Upper lobe of left lung (tissue), 6 donors: ENCODE measurements at regions not wholly inside any gene's neighbourhood (a gene's known extent, or its start where the extent isn't known, plus 50 kb on each side); places are given as distances from the start of the nearest gene placed in this dataset.
"Not testable (repeated sequence)": the region's sequence is repeated elsewhere in the genome, so short reads cannot be mapped to it uniquely, and the experiment has no call there.

Source experiments
- ATAC-seq, 2 donors: fragments of 200-7000 bp; cut with Tn5 transposase; one replicate each; pipeline ENCODE4 v1.9.1; 2022; ENCODE audit warnings: mild to moderate bottlenecking in 2 of 2, moderate library complexity in 2 of 2; ENCODE audit not compliant: low FRiP score in 2 of 2
- DNase-seq, 2 donors: peaks; one replicate each; pipeline ENCODE4 v3.0.0-alpha.2; 2019 to 2020
- H3K27ac ChIP-seq, 4 donors: fragments of 200-600 bp; sonication (generic); one replicate each; pipeline ENCODE4 v1.5.1; 2016 to 2019
- H3K27me3 ChIP-seq, 4 donors: fragments of 200-600 bp; sonication (generic); one replicate each; pipeline ENCODE4 v1.5.1; 2017 to 2019
- H3K36me3 ChIP-seq, 4 donors: fragments of 200-600 bp; sonication (generic); one replicate each; pipeline ENCODE4 v1.5.1; 2016 to 2019
- H3K4me1 ChIP-seq, 4 donors: fragments of 200-600 bp; sonication (generic); one replicate each; pipeline ENCODE4 v1.5.1; 2018 to 2019
- H3K4me3 ChIP-seq, 4 donors: fragments of 200-600 bp; sonication (generic); one replicate each; pipeline ENCODE4 v1.5.1; 2017 to 2019; ENCODE audit warnings: mild to moderate bottlenecking in 2 of 4, moderate library complexity in 1 of 4
- H3K9me3 ChIP-seq, 4 donors: fragments of 200-600 bp; sonication (generic); one replicate each; pipeline ENCODE4 v1.5.1; 2018 to 2019
- EP300 ChIP-seq, 4 donors: sonication (generic); formaldehyde crosslinking; IDR thresholded peaks; one replicate each; pipeline ENCODE4 v1.5.1; 2017; ENCODE audit warnings: antibody characterized with exemption in 4 of 4, control low read depth in 2 of 4
- POLR2A ChIP-seq, 4 donors: fragments of 450-650 bp; IDR thresholded peaks; one replicate each; pipeline ENCODE4 v1.5.1; 2016 to 2017; ENCODE audit warnings: antibody characterized with exemption in 4 of 4, mild to moderate bottlenecking in 2 of 4
- POLR2AphosphoS5 ChIP-seq, 2 donors: sonication (generic); formaldehyde crosslinking; IDR thresholded peaks; one replicate each; pipeline ENCODE4 v1.5.1; 2017; ENCODE audit warnings: antibody characterized with exemption in 2 of 2
- WGBS, 2 donors: methylation state at CpG; one replicate each; pipeline ENCODE4 v1.1.5; 2017 to 2018; 5-methylcytosine and 5-hydroxymethylcytosine counted together
- TF ChIP-seq, protein P1 (sequence below), 6 experiments: fragments of 450-650 bp in 4 of 6; fragments of 200-600 bp in 2 of 6; sonication (generic) in 2 of 6; IDR thresholded peaks; one replicate each; pipeline ENCODE4 v1.5.1; 2016 to 2019; ENCODE audit warnings: antibody characterized with exemption in 6 of 6
- donor health status: DM: no; HTN: no; CAD: no; lungs with moderate emphysema.
- donor health status: DM: no; HTN: yes; CAD: no; lungs with severe emphysema.

GRCh38 chrX:44785652-44786051, 58.2 kb upstream of the DUSP21 start:
- DNase-seq (no peak), ATAC-seq (no peak)
- H3K9me3 ChIP-seq: no peaks in the 10 kb centered on the region
- H3K27ac ChIP-seq: no peak overlapping the region
- no peak overlapping the region for H3K4me3 ChIP-seq
- WGBS, 2 donors: 81 to 98% methylated on average over 5 of the region's 5 CpGs
- no peak for TF ChIP-seq POLR2A (IDR thresholded peaks at IDR 0.05)
- H3K4me1 ChIP-seq: no peaks in the 10 kb centered on the region
- H3K36me3 ChIP-seq: no peaks in the 10 kb centered on the region
- no peaks in the 10 kb centered on the region for H3K27me3 ChIP-seq

GRCh38 chrX:44784241-44784640, 59.6 kb upstream of the DUSP21 start:
- no peak overlapping the region for H3K4me3 ChIP-seq
- no peak overlapping the region for H3K27ac ChIP-seq
- TF ChIP-seq, protein P1, sequence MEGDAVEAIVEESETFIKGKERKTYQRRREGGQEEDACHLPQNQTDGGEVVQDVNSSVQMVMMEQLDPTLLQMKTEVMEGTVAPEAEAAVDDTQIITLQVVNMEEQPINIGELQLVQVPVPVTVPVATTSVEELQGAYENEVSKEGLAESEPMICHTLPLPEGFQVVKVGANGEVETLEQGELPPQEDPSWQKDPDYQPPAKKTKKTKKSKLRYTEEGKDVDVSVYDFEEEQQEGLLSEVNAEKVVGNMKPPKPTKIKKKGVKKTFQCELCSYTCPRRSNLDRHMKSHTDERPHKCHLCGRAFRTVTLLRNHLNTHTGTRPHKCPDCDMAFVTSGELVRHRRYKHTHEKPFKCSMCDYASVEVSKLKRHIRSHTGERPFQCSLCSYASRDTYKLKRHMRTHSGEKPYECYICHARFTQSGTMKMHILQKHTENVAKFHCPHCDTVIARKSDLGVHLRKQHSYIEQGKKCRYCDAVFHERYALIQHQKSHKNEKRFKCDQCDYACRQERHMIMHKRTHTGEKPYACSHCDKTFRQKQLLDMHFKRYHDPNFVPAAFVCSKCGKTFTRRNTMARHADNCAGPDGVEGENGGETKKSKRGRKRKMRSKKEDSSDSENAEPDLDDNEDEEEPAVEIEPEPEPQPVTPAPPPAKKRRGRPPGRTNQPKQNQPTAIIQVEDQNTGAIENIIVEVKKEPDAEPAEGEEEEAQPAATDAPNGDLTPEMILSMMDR (IDR thresholded peaks at IDR 0.05): no peak
- TF ChIP-seq EP300 (IDR thresholded peaks at IDR 0.05) (no peak), POLR2A (IDR thresholded peaks at IDR 0.05) (no peak), POLR2AphosphoS5 (IDR thresholded peaks at IDR 0.05) (no peak)
- H3K36me3 ChIP-seq: no peaks in the 10 kb centered on the region
- DNase-seq: no peak
- no peaks in the 10 kb centered on the region for H3K4me1 ChIP-seq
- 48% methylated on average over 2 of the region's 2 CpGs; no CpG with 5 or more reads in 1 of the 2 donors for WGBS, 2 donors
- no peak for ATAC-seq
- no peaks in the 10 kb centered on the region for H3K9me3 ChIP-seq
- H3K27me3 ChIP-seq: no peaks in the 10 kb centered on the region

DNA sequence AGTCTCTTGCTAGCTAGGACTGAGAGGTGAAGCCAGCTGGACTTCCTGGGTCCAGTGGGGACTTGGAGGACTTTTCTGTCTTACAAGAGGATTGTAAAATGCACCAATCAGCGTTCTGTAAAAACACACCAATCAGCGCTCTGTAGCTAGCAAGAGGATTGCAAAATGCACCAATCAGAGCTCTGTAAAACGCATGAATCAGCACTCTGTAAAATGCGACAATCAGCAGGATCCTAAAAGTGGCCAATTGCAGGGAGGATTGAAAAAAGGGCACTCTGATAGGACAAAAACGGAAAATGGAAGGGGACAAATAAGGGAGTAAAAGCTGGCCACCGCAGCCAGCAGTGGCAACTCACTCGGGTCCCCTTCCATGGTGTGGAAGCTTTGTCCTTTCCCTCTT, 65.6 kb upstream of the DUSP21 start:
- ATAC-seq: no peak
- TF ChIP-seq, protein P1 (IDR thresholded peaks at IDR 0.05): no peak
- TF ChIP-seq POLR2AphosphoS5 (IDR thresholded peaks at IDR 0.05): no peak
- TF ChIP-seq EP300 (IDR thresholded peaks at IDR 0.05): no peak
- TF ChIP-seq POLR2A (IDR thresholded peaks at IDR 0.05): no peak
- Histone ChIP-seq H3K9me3 (no peaks in the 10 kb centered on the region), H3K27ac (no peak overlapping the region), H3K27me3 (no peaks in the 10 kb centered on the region), H3K4me1 (no peaks in the 10 kb centered on the region), H3K36me3 (no peaks in the 10 kb centered on the region), H3K4me3 (no peak overlapping the region)
- no peak for DNase-seq
- 87 to 92% methylated on average over 7 of the region's 7 CpGs for WGBS, 2 donors

DNA sequence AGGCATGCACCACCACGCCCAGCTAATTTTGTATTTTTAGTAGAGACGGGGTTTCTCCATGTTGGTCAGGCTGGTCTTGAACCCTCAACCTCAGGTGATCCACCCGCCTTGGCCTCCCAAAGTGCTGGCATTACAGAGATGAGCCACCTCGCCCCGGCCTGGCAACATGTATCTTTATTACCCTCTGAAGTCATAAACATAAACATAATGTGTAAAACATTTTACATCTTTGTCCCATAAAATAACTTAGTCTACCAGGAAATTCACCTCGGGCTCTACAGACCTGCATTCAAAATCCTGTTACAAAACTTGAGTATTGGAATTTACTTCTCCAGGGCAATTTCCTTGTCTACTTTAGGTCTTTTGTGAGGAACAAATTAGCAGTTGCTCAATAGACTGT, 68.1 kb upstream of the DUSP21 start:
- ATAC-seq (no peak), DNase-seq (no peak)
- Histone ChIP-seq H3K4me1 (no peaks in the 10 kb centered on the region), H3K27ac (no peak overlapping the region), H3K9me3 (no peaks in the 10 kb centered on the region), H3K4me3 (no peak overlapping the region), H3K27me3 (no peaks in the 10 kb centered on the region), H3K36me3 (no peaks in the 10 kb centered on the region)
- TF ChIP-seq, protein P1 (IDR thresholded peaks at IDR 0.05): no peak
- TF ChIP-seq POLR2AphosphoS5 (IDR thresholded peaks at IDR 0.05): no peak
- TF ChIP-seq POLR2A (IDR thresholded peaks at IDR 0.05): no peak
- TF ChIP-seq EP300 (IDR thresholded peaks at IDR 0.05): no peak
- 86 to 88% methylated on average over 5 to 6 of the region's 6 CpGs for WGBS, 2 donors

DNA sequence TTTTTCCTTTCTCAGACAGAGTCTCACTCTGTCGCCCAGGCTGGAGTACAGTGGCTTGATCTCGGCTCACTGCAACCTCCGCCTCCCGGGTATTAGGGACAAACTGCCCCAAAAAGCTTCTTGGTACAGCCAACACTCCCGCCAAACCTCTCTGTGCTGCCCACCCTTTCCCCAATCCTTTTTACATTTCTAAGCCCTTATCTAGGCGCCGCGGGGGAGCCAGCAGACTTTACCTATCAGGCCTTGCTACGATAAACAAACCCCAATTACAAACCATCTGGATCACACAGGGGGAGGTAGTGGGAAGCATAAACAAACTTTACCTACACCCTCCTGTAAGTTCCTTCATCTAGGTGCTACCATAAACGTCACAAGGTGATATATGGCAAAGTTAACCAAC, 69.8 kb upstream of the DUSP21 start:
- 62 to 74% methylated on average over 8 to 10 of the region's 10 CpGs for WGBS, 2 donors
- H3K4me1 ChIP-seq, ATAC-seq, H3K4me3 ChIP-seq, H3K36me3 ChIP-seq, H3K27ac ChIP-seq, H3K27me3 ChIP-seq, DNase-seq, H3K9me3 ChIP-seq: not testable (repeated sequence)

- ATAC-seq: no peak
- TF ChIP-seq, protein P1 (IDR thresholded peaks at IDR 0.05): no peak
- TF ChIP-seq EP300 (IDR thresholded peaks at IDR 0.05) (no peak), POLR2A (IDR thresholded peaks at IDR 0.05) (no peak), POLR2AphosphoS5 (IDR thresholded peaks at IDR 0.05) (no peak)
- H3K27ac ChIP-seq: no peak overlapping the region
Measured at GRCh38 chrX:44770121-44770520, 73.7 kb upstream of the DUSP21 start.

More at GRCh38 chrX:44770121-44770520, 73.7 kb upstream of the DUSP21 start:
- H3K4me1 ChIP-seq: no peaks in the 10 kb centered on the region
- 56 to 60% methylated on average over 2 of the region's 2 CpGs for WGBS, 2 donors
- H3K4me3 ChIP-seq: no peak overlapping the region
- DNase-seq: no peak
- peaks cover 0 to 7% (median 0%) of the 10 kb centered on the region in 4 donors for H3K9me3 ChIP-seq
- no peaks in the 10 kb centered on the region for H3K27me3 ChIP-seq
- H3K36me3 ChIP-seq: no peaks in the 10 kb centered on the region
